ENCODE measurements at regions not wholly inside any gene's neighbourhood (a gene's known extent, or its start where the extent isn't known, plus 50 kb on each side); places are given as distances from the start of the nearest gene placed in this dataset.

GRCh38 chr9:74333384-74334032 lies 163.6 kb upstream of the RORB start:
- Histone ChIP-seq H3K4me1 (ENCODE audit: control insufficient read depth in 2 of 2, insufficient read depth in 2 of 2, low read length in 2 of 2) (no peaks in the 10 kb centered on the region), H3K4me3 (ENCODE audit: control extremely low read depth in 1 of 5, extremely low read depth in 1 of 5, insufficient read depth in 1 of 5, low read depth in 2 of 5, low read length in 4 of 5) (no peak overlapping the region), H3K9me3 (ENCODE audit: control extremely low read depth in 1 of 3, control insufficient read depth in 2 of 3, insufficient read depth in 1 of 3, low read length in 2 of 3) (no peaks in the 10 kb centered on the region), H3K4me2 (replicated peaks; ENCODE audit: low read depth, low read length, poor library complexity, severe bottlenecking) (no peak overlapping the region), H2AFZ (ENCODE audit: insufficient read depth, low read depth, low read length, poor library complexity, severe bottlenecking) (peak overlapping the region; percentile 12), H3K79me2 (ENCODE audit: control insufficient read depth, insufficient read depth, low read length) (no peaks in the 10 kb centered on the region), H3K27ac (ENCODE audit: low read length in 2 of 2) (no peak overlapping the region), H3K36me3 (replicated peaks in 1 of 2; ENCODE audit: control extremely low read depth in 1 of 2, control insufficient read depth in 1 of 2, extremely low read depth in 1 of 2, insufficient read depth in 2 of 2, low read length in 1 of 2) (no peaks in the 10 kb centered on the region), H4K20me1 (ENCODE audit: control insufficient read depth, insufficient read depth, low read length, poor library complexity, severe bottlenecking) (no peaks in the 10 kb centered on the region), H3K27me3 (replicated peaks in 1 of 4; ENCODE audit: control extremely low read depth in 1 of 4, control insufficient read depth in 3 of 4, insufficient read depth in 4 of 4, low read length in 3 of 4) (no peaks in the 10 kb centered on the region), H3K9ac (ENCODE audit: low read length) (no peak overlapping the region)
- Mint-ChIP-seq H3K9me3 (ENCODE audit: insufficient read depth) (no peaks in the 10 kb centered on the region), H3K27me3 (no peaks in the 10 kb centered on the region), H3K4me3 (no peak overlapping the region), H3K27ac (no peak overlapping the region), H3K4me1 (peaks cover 7% of the 10 kb centered on the region)
- no CpG with 5 or more reads among the region's 5 CpGs for WGBS (ENCODE audit: insufficient coverage)
- CTCF ChIA-PET, result no interaction called here
- intact Hi-C loops (cut with micrococcal nuclease), result no loop called here
- TF ChIP-seq CTCF (IDR thresholded peaks at IDR 0.05), result no peak
- TF ChIP-seq EZH2 (IDR thresholded peaks at IDR 0.05; ENCODE audit: borderline replicate concordance, insufficient read depth, low read depth, low read length, poor library complexity, severe bottlenecking), result no peak
- no peak for ATAC-seq (ENCODE audit: low read depth)
- POLR2A ChIA-PET, result no interaction called here
- no peak for DNase-seq

- POLR2A ChIA-PET, result no interaction called here
- intact Hi-C loops (cut with micrococcal nuclease), result no loop called here
- Histone ChIP-seq H3K9ac (ENCODE audit: low read length) (no peak overlapping the region), H3K27ac (ENCODE audit: low read length in 2 of 2) (no peak overlapping the region), H3K79me2 (ENCODE audit: control insufficient read depth, insufficient read depth, low read length) (no peaks in the 10 kb centered on the region), H3K4me2 (replicated peaks; ENCODE audit: low read depth, low read length, poor library complexity, severe bottlenecking) (no peak overlapping the region), H4K20me1 (ENCODE audit: control insufficient read depth, insufficient read depth, low read length, poor library complexity, severe bottlenecking) (no peaks in the 10 kb centered on the region), H2AFZ (ENCODE audit: insufficient read depth, low read depth, low read length, poor library complexity, severe bottlenecking) (no peak overlapping the region), H3K36me3 (replicated peaks in 1 of 2; ENCODE audit: control extremely low read depth in 1 of 2, control insufficient read depth in 1 of 2, extremely low read depth in 1 of 2, insufficient read depth in 2 of 2, low read length in 1 of 2) (no peaks in the 10 kb centered on the region), H3K27me3 (replicated peaks in 1 of 4; ENCODE audit: control extremely low read depth in 1 of 4, control insufficient read depth in 3 of 4, insufficient read depth in 4 of 4, low read length in 3 of 4) (no peaks in the 10 kb centered on the region), H3K4me1 (ENCODE audit: control insufficient read depth in 2 of 2, insufficient read depth in 2 of 2, low read length in 2 of 2) (no peaks in the 10 kb centered on the region), H3K9me3 (ENCODE audit: control extremely low read depth in 1 of 3, control insufficient read depth in 2 of 3, insufficient read depth in 1 of 3, low read length in 2 of 3) (no peaks in the 10 kb centered on the region), H3K4me3 (ENCODE audit: control extremely low read depth in 1 of 5, extremely low read depth in 1 of 5, insufficient read depth in 1 of 5, low read depth in 2 of 5, low read length in 4 of 5) (no peak overlapping the region)
- TF ChIP-seq EZH2 (IDR thresholded peaks at IDR 0.05; ENCODE audit: borderline replicate concordance, insufficient read depth, low read depth, low read length, poor library complexity, severe bottlenecking) (no peak), CTCF (IDR thresholded peaks at IDR 0.05) (no peak)
- Mint-ChIP-seq H3K27me3 (no peaks in the 10 kb centered on the region), H3K4me3 (no peak overlapping the region), H3K27ac (no peak overlapping the region), H3K4me1 (peaks cover 11% of the 10 kb centered on the region), H3K9me3 (ENCODE audit: insufficient read depth) (no peaks in the 10 kb centered on the region)
- DNase-seq (no peak), ATAC-seq (ENCODE audit: low read depth) (no peak)
- WGBS (ENCODE audit: insufficient coverage), result no CpG with 5 or more reads among the region's 2 CpGs
- CTCF ChIA-PET, result no interaction called here
Measured at GRCh38 chr9:74334271-74334670, 162.9 kb upstream of the RORB start.
